GM21786 (cell line): ENCODE measurements at regions not wholly inside any gene's neighbourhood (a gene's known extent, or its start where the extent isn't known, plus 50 kb on each side); places are given as distances from the start of the nearest gene placed in this dataset.
A peak's percentile ranks its signal among the peaks of the same experiment; 100 is the strongest.
"Not testable (repeated sequence)": the region's sequence is repeated elsewhere in the genome, so short reads cannot be mapped to it uniquely, and the experiment has no call there.

Experiments used
- ATAC-seq: cut with Tn5 transposase; IDR thresholded peaks from one replicate; pipeline ENCODE4 v1.9.1; 2021; ENCODE audit not compliant: unreplicated experiment

GRCh38 chr4:116688536-116688935 lies 396.8 kb downstream of the TRAM1L1 start:
- ATAC-seq, result no peak

- ATAC-seq, result no peak
These were observed 417.2 kb downstream of the TRAM1L1 start for GRCh38 chr4:116668190-116668589.

DNA sequence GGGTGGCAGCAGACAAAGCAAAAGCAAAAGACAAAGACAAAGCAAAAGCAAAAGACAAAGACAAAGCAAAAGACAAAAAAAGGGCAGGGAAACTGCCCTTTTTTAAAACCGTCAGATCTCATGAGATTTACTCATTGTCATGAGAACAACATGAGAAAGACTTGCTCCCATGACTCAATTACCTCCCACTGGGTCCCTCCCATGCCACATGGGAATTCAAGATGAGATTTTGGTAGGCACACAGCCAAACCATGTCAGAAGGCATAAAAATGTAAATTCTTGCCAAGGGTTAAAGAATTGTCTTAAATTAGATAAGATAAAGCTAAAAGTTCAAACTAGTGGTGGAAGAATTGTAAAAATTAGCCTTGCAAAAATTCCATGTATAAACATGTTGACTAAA lies 419.7 kb downstream of the TRAM1L1 start:
- ATAC-seq, result no peak

DNA sequence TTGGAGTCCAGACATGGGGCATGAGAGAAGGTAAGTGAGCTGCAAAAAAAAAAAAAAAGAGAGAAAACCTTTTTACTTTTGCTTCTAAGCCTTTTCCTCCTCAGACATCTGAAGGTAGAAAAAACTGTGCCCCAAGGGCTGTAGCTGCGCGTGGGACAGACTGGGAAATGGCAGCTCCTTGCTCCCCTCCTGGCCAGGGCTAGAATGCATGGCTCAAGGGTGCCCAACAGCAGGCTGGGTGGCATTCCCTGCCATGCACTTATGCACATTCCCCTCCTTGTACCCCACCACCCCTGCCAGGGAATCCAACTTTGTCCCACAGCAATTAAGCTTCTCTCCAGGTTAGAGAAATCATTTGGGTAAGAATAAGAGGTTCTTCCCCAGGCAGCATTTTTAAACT lies 421.2 kb downstream of the TRAM1L1 start:
- ATAC-seq, result no peak

GRCh38 chr4:116639070-116639577 lies 446.3 kb downstream of the TRAM1L1 start:
- ATAC-seq, result no peak

GRCh38 chr4:116638592-116638991 lies 446.8 kb downstream of the TRAM1L1 start:
- no peak for ATAC-seq

GRCh38 chr4:116636917-116637316 lies 448.5 kb downstream of the TRAM1L1 start:
- ATAC-seq, result peak; percentile 99

DNA sequence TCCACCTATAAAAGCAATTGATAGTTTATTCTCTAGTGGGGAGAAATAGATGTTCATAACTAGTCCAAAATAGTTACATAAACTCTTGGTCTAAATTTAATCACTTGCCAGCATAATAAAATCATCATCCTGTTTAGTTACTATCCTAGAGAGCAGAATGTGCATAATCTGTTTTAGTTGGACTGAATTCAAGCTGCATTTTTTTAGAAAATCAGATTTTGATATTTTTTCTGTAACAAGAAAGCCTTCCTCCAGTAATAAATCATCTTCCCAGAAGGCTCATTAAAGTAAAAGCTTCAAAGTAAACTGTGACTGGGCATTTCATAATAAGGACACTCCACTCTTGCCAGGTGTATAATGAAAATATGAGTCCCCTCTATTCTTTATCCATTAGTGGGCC lies 453.1 kb downstream of the TRAM1L1 start:
- ATAC-seq, result no peak

- no peak for ATAC-seq
These were observed 456.8 kb downstream of the TRAM1L1 start for GRCh38 chr4:116628598-116628997.

- ATAC-seq, result no peak
These were observed 457.8 kb downstream of the TRAM1L1 start for GRCh38 chr4:116627545-116627944.

DNA sequence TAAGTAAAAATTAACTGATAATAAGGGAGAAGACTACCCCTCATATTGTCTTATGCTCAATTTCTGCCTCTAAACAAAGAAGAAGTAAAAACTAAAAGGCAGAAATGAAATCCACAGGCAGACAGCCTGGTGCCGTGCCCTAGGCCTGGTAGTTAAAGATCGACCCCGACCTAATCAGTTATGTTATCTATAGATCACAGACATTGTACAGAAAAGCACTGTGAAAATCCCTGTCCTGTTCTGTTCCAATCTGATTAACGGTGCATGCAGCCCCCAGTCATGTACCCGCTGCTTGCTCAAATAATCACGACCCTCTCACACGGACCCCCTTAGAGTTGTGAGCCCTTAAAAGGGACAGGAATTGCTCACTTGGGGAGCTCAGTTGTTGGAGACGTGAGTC lies 465.9 kb downstream of the TRAM1L1 start:
- ATAC-seq, result not testable (repeated sequence)

- no peak for ATAC-seq
These were observed 466.7 kb downstream of the TRAM1L1 start for GRCh38 chr4:116618638-116619037.

DNA sequence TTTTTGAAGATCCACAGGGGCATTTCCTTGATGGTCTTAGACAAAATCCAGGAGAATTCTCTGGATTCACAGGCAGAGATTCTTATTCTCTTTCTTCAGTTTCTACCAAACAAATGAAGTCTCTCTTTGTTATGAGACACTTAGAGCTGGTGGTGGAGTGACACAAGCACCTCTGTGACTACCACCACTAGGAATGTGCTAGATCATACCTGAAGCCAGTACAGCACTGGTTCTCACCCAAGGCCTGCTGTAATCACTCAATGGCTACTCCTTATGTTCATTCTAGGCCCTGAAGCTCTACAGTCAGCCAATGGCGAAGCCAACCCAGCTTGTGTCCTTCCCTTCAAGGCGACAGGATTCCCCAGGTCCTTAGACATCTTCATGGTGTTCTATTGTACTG lies 482.3 kb downstream of the TRAM1L1 start:
- no peak for ATAC-seq

- peak; percentile 58 for ATAC-seq
These were observed 485.5 kb downstream of the TRAM1L1 start for GRCh38 chr4:116599859-116600258.

DNA sequence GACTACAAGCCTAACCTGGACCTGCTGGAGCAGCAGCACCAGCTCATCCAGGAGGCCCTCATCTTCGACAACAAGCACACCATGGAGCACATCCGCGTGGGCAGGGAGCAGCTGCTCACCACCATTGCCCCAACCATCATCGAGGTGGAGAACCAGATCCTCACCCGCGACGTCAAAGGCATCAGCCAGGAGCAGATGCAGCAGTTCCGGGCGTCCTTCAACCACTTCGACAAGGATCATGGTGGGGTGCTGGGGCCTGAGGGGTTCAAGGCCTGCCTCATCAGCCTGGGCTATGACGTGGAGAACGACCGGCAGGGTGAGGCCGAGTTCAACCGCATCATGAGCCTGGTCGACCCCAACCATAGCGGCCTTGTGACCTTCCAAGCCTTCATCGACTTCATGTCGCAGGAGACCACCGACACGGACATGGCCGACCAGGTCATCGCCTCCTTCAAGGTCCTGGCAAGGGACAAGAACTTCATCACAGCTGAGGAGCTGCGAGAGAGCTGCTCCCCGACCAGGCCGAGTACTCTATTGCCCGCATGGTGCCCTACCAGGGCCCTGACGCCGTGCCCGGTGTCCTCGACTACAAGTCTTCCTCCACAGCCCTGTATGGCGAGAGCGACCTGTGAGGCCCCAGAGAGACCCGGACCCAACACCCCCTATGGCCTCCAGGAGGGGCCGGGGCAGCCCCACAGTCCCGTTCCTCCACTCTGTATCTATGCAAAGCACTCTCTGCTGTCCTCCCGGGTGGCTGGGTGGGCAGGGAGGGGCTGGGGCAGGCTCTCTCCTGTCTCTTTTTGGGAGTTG lies 486.2 kb downstream of the TRAM1L1 start:
- ATAC-seq, result no peak

DNA sequence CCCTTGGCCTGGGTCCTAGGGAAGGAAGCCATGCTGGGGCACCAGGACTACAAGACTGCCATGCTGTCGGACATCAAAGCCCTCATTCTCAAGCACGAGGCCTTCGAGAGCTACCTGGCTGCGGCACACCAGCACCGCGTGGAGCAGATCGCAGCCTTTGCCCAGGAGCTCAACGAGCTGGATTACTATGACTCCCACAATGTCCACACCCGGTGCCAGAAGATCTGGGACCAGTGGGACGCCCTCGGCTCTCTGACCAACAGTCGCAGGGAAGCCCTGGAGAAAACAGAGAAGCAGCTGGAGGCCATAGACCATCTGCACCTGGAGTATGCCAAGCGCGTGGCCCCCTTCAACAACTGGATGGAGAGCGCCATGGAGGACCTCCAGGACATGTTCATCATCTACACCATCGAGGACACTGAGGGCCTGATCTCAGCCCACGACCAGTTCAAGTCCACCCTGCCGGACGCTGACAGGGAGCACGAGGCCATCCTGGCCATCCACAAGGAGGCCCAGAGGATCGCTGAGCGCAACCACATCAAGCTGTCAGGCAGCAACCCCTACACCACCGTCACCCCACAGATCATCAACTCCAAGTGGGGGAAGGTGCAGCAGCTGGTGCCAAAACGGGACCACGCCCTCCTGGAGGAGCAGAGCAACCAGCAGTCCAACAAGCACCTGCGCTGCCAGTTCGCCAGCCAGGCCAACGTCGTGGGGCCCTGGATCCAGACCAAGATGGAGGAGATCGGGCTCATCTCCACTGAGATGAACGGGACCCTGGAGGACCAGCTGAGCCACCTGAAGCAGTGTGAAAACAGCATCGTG lies 487.0 kb downstream of the TRAM1L1 start:
- no peak for ATAC-seq

GRCh38 chr4:116590648-116591047 lies 494.7 kb downstream of the TRAM1L1 start:
- no peak for ATAC-seq

- ATAC-seq, result no peak
These were observed 496.6 kb downstream of the TRAM1L1 start for GRCh38 chr4:116588783-116589182.

DNA sequence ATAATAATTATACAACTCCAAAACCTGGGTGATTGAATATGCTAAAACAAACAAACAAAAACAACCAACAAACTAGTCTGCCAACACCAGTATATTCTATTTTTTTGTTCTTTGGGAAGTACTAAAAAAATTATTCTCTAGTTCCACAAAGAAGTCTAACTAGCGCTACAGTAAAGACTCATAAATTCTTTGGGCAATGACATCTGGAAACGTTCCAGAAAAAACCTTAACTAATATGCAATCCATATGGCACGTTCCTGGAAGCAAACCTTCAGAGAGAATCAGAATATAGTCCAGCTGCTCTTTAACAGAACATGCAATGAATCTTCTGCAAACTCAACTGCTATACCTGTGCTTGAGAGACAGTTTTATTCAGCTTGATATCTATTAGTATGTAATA lies 500.1 kb downstream of the TRAM1L1 start:
- no peak for ATAC-seq

DNA sequence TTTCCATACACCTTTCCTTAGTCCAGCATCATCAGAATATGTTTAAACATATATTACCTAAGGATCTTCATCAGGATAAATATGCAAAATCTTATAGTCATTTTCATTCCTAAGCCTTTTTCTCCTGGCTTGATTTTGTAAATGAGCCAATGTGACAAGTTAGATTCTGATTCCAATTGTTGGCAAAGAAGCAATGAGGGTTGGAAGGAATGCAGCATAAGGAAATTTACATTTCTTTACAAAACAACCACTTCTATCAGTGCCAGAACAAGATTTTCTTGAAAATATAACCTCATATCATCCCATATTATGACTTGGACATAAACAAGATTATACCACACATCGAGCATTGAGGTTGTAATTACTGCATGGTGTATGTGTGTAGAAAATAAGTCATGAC lies 508.1 kb downstream of the TRAM1L1 start:
- no peak for ATAC-seq

DNA sequence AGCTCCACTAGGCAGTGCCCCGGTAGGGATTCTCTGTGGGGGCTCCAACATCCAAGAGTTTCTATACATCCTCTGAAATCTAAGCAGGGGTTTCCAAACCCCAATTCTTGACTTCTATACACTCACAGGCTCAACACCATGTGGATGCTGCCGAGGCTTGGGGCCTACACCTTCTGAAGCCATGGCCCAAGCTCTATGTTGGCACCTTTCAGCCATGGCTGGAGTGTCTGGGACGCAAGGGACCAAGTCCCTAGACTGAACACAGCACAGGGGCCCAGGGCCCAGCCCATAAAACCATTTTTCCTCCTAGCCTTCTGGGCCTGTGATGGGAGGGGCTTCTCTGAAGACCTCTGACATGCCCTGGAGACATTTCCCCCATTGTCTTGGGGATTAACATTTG lies 511.8 kb downstream of the TRAM1L1 start:
- no peak for ATAC-seq

DNA sequence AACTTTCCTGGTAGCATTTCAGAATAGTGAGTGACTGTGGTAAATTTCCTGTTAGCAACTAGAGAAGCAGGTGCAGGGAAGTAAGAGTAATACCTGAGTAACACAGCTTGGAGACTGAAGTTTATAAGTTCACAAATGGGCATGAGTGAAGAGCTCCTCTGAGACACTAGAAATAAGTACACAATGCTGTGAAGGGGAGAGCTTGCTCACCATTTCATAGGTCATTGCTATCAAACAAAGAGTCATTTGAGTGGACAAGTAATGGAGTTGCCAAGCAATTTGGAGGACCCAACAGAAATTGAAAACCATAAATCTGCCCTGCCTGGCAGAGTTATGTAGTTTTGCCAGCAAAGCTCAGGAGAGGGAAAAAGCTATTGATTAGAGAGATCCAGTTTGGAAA lies 523.6 kb downstream of the TRAM1L1 start:
- ATAC-seq, result no peak
